Muscle layer of duodenum (tissue), 2 donors: ENCODE measurements at regions not wholly inside any gene's neighbourhood (a gene's known extent, or its start where the extent isn't known, plus 50 kb on each side); places are given as distances from the start of the nearest gene placed in this dataset.

Experiments used
- H3K27ac ChIP-seq: one replicate; pipeline ENCODE4 v1.7.0; 2013; ENCODE audit warnings: mild to moderate bottlenecking, low read length
- H3K27me3 ChIP-seq: one replicate; pipeline ENCODE4 v1.7.0; 2013; ENCODE audit warnings: low read depth, mild to moderate bottlenecking, control low read depth, low read length
- H3K36me3 ChIP-seq, 2 donors: one replicate each; pipeline ENCODE4 v1.7.0; 2013; ENCODE audit warnings: low read length in 2 of 2, control low read depth in 1 of 2, mild to moderate bottlenecking in 1 of 2; ENCODE audit not compliant: insufficient read depth in 2 of 2, control insufficient read depth in 1 of 2
- H3K4me1 ChIP-seq, 2 donors: one replicate each; pipeline ENCODE4 v1.7.0; 2013; ENCODE audit warnings: low read length in 2 of 2, mild to moderate bottlenecking in 2 of 2, control low read depth in 1 of 2, moderate library complexity in 1 of 2; ENCODE audit not compliant: insufficient read depth in 2 of 2, control insufficient read depth in 1 of 2
- H3K4me3 ChIP-seq, 2 donors: one replicate each; pipeline ENCODE4 v1.7.0; 2013; ENCODE audit warnings: low read length in 2 of 2, low read depth in 1 of 2, mild to moderate bottlenecking in 1 of 2
- H3K9me3 ChIP-seq, 2 donors: one replicate each; pipeline ENCODE4 v1.7.0; 2013; ENCODE audit warnings: low read length in 2 of 2, control low read depth in 1 of 2, mild to moderate bottlenecking in 1 of 2; ENCODE audit not compliant: control insufficient read depth in 1 of 2
- donor health status: healthy.

DNA sequence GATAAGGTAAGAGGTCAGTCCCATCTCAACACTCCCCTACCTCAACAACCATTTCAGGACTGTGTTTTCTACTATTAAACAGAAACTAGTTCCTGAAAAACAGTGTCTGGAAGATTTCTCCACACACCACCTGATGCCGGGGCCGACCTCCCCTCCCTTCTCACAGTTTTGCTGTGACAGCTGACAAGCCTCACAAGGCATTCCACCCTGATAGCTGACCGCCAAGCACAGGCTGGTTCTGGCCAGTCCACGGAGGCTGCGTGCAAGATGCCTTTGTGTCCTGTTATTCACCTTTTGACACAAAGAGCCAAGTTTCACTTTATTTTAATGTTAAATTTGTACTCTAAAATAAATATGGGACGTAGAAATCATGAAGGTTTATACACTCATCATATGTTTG, 758.6 kb downstream of the PDHA2 start:
- H3K27me3 ChIP-seq, result no peaks in the 10 kb centered on the region
- no peak overlapping the region for H3K4me3 ChIP-seq
- no peaks in the 10 kb centered on the region for H3K4me1 ChIP-seq
- no peak overlapping the region for H3K27ac ChIP-seq
- H3K9me3 ChIP-seq, result no peaks in the 10 kb centered on the region
- H3K36me3 ChIP-seq, result no peaks in the 10 kb centered on the region

DNA sequence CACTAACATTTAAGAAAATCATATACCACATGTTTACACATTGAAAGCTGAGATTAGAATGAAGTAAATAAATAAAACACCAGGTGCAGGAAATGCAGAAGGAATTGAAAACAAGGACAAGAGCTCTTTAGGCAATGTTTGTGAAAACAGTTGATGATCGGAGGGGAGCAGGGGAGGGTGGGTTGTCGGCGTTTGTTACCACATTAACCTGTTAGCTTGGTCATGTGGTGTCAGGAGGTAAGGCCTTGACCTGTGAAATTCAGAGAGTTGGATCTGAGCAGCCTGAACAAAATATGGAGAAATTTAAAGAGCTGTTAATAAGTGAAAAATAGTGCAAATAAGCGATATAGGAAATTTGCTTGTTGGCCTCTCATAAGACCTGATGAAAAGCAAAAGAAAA, 759.9 kb downstream of the PDHA2 start:
- H3K4me3 ChIP-seq, result no peak overlapping the region
- H3K9me3 ChIP-seq, result no peaks in the 10 kb centered on the region
- no peaks in the 10 kb centered on the region for H3K36me3 ChIP-seq
- no peaks in the 10 kb centered on the region for H3K27me3 ChIP-seq
- no peaks in the 10 kb centered on the region for H3K4me1 ChIP-seq
- no peak overlapping the region for H3K27ac ChIP-seq

GRCh38 chr4:96602661-96603060, 762.8 kb downstream of the PDHA2 start:
- Histone ChIP-seq H3K4me1 (no peaks in the 10 kb centered on the region), H3K4me3 (no peak overlapping the region), H3K9me3 (no peaks in the 10 kb centered on the region), H3K27ac (no peak overlapping the region), H3K27me3 (no peaks in the 10 kb centered on the region), H3K36me3 (no peaks in the 10 kb centered on the region)

DNA sequence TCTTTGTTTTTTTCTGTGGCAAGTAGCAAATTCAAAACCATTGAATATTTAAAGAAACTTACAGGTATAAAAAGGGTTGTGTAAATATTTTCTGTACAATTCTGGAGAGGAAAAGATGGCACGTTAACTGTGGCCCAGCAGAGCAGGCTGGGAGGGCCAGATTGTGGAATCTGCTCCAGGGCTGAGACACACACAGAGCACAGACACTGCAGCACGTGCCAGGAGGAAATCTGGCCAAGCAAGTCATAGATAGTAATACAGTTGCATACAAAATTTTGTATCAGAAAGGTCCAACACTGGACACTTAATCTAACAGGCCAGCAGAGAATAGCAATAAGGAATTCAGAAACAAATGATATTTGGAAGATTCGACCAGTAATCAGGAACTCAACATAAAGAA, 763.7 kb downstream of the PDHA2 start:
- Histone ChIP-seq H3K4me3 (no peak overlapping the region), H3K36me3 (no peaks in the 10 kb centered on the region), H3K9me3 (no peaks in the 10 kb centered on the region), H3K4me1 (no peaks in the 10 kb centered on the region), H3K27me3 (no peaks in the 10 kb centered on the region), H3K27ac (no peak overlapping the region)

- Histone ChIP-seq H3K4me1 (no peaks in the 10 kb centered on the region), H3K36me3 (no peaks in the 10 kb centered on the region), H3K4me3 (no peak overlapping the region), H3K9me3 (no peaks in the 10 kb centered on the region), H3K27me3 (no peaks in the 10 kb centered on the region), H3K27ac (no peak overlapping the region)
Observed at GRCh38 chr4:96606451-96606850, 766.6 kb downstream of the PDHA2 start.

- Histone ChIP-seq H3K27ac (no peak overlapping the region), H3K4me3 (no peak overlapping the region), H3K27me3 (no peaks in the 10 kb centered on the region), H3K9me3 (no peaks in the 10 kb centered on the region), H3K36me3 (no peaks in the 10 kb centered on the region), H3K4me1 (no peaks in the 10 kb centered on the region)
Observed at GRCh38 chr4:96626023-96626422, 786.1 kb downstream of the PDHA2 start.

- Histone ChIP-seq H3K27ac (no peak overlapping the region), H3K36me3 (no peaks in the 10 kb centered on the region), H3K27me3 (no peaks in the 10 kb centered on the region), H3K4me3 (no peak overlapping the region), H3K4me1 (no peaks in the 10 kb centered on the region), H3K9me3 (no peaks in the 10 kb centered on the region)
Observed at GRCh38 chr4:96630839-96631238, 790.9 kb downstream of the PDHA2 start.

DNA sequence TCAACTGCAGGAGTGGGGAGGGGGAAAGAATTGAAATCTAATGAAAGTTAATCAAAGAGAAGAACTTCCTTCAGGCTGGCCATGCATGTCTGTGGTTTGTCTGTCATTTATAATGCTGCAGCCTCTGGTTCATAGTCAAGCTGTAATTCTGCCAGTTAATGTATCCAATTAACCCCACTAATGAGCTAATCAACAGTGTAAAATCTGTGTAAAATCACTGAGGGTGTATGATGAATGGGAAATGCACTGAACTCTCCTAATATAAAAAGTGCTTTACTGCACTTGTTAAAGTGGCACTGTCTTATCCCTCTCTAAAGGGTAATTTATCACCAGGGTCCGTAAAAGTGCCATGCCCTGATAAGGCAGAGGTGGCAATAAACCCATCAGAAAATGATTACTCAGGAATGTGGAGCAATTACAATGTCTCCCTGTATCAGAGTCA, 798.1 kb downstream of the PDHA2 start:
- Histone ChIP-seq H3K4me1 (no peaks in the 10 kb centered on the region), H3K27ac (no peak overlapping the region), H3K36me3 (no peaks in the 10 kb centered on the region), H3K27me3 (no peaks in the 10 kb centered on the region), H3K9me3 (no peaks in the 10 kb centered on the region), H3K4me3 (no peak overlapping the region)

GRCh38 chr4:96639932-96640331, 800.0 kb downstream of the PDHA2 start:
- Histone ChIP-seq H3K36me3 (no peaks in the 10 kb centered on the region), H3K4me1 (no peaks in the 10 kb centered on the region), H3K27me3 (no peaks in the 10 kb centered on the region), H3K27ac (no peak overlapping the region), H3K9me3 (no peaks in the 10 kb centered on the region), H3K4me3 (no peak overlapping the region)

- Histone ChIP-seq H3K4me3 (no peak overlapping the region), H3K9me3 (no peaks in the 10 kb centered on the region)
Observed at GRCh38 chr4:96642490-96642889, 802.6 kb downstream of the PDHA2 start.

GRCh38 chr4:96646146-96646545, 806.3 kb downstream of the PDHA2 start:
- no peaks in the 10 kb centered on the region for H3K27me3 ChIP-seq
- H3K9me3 ChIP-seq, result no peaks in the 10 kb centered on the region

More at GRCh38 chr4:96642490-96642889, 802.6 kb downstream of the PDHA2 start:
- H3K27ac ChIP-seq, result no peak overlapping the region
- no peaks in the 10 kb centered on the region for H3K36me3 ChIP-seq
- H3K4me1 ChIP-seq, result no peaks in the 10 kb centered on the region
- H3K27me3 ChIP-seq, result no peaks in the 10 kb centered on the region

DNA sequence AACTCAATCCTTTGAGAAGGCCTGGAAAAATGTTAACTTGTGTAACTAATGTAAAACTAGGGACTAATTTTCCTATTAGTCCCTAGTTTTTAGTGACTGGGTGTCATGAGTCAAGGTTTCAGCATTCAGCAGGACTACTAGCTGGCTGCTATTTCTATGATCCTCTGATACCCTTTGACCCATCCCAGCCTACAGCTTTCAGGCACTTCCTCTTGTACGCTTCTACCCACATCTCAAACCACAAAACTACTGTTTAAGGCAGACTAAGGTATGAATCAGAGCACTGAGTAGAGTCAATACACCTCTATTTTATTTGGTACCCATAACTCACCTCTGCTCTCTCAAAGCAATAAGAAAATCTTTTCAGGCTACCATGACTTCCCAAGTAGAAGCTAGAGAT, 809.6 kb downstream of the PDHA2 start:
- no peak overlapping the region for H3K27ac ChIP-seq
- H3K27me3 ChIP-seq, result no peaks in the 10 kb centered on the region
- H3K36me3 ChIP-seq, result no peaks in the 10 kb centered on the region
- H3K4me3 ChIP-seq, result no peak overlapping the region
- no peaks in the 10 kb centered on the region for H3K4me1 ChIP-seq
- H3K9me3 ChIP-seq, result peaks cover 0 to 5% of the 10 kb centered on the region in 2 donors

More at GRCh38 chr4:96646146-96646545, 806.3 kb downstream of the PDHA2 start:
- H3K4me1 ChIP-seq, result no peaks in the 10 kb centered on the region
- H3K36me3 ChIP-seq, result no peaks in the 10 kb centered on the region
- no peak overlapping the region for H3K4me3 ChIP-seq
- H3K27ac ChIP-seq, result no peak overlapping the region
